PFSK-1 (cell line): ENCODE measurements at regions not wholly inside any gene's neighbourhood (a gene's known extent, or its start where the extent isn't known, plus 50 kb on each side); places are given as distances from the start of the nearest gene placed in this dataset.

Experiments used
- FOXP2 ChIP-seq: optimal IDR thresholded peaks from 2 replicates; pipeline ENCODE3; 2011; ENCODE audit warnings: borderline replicate concordance, control low read depth, inconsistent platforms; ENCODE audit not compliant: insufficient read depth; ENCODE audit errors: extremely low read length, extremely low read depth
- POLR2AphosphoS5 ChIP-seq: IDR thresholded peaks from 2 replicates; pipeline ENCODE4 v1.6.1; 2012; ENCODE audit warnings: low read depth, mild to moderate bottlenecking, control low read depth, low read length, moderate library complexity
- SIN3A ChIP-seq: IDR thresholded peaks from 2 replicates; pipeline ENCODE4 v1.6.1; 2012; ENCODE audit warnings: mild to moderate bottlenecking, low read length, moderate library complexity, borderline replicate concordance; ENCODE audit not compliant: insufficient read depth
- TAF1 ChIP-seq: IDR thresholded peaks from 2 replicates; pipeline ENCODE4 v1.6.1; 2012; ENCODE audit warnings: low read length, control low read depth, borderline replicate concordance; ENCODE audit not compliant: insufficient read depth
- TF ChIP-seq, protein P1 (sequence below), 2 experiments: IDR thresholded peaks; 2 replicates each; pipeline versions ENCODE4 v1.6.1 to v1.8.0; 2011 to 2012; ENCODE audit warnings: low read depth in 2 of 2, low read length in 2 of 2, control low read depth in 1 of 2, inconsistent platforms in 1 of 2, mild to moderate bottlenecking in 1 of 2, moderate library complexity in 1 of 2; ENCODE audit not compliant: insufficient read depth in 1 of 2

DNA sequence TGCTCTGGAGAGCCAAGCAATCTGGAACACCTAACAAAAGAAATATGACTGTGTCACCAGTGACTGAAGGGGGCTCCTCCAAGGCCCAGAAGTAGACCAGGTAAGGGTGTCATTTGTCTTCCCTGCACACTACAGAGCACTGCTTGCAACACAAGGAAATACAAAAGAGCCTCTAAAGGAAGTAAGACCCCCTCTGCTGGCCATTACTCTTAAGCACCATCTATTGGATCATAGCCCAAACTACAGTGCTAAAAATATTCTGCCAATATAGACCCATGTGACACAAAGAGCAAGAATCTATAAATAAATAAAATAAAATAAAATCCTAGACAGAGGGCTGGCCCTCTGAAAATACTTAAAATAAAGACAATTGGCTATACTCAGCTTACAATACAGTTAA is 528.7 kb downstream of the TMA16 start:
- TF ChIP-seq TAF1: no peak
- no peak for TF ChIP-seq SIN3A
- TF ChIP-seq POLR2AphosphoS5: no peak
- TF ChIP-seq, protein P1, sequence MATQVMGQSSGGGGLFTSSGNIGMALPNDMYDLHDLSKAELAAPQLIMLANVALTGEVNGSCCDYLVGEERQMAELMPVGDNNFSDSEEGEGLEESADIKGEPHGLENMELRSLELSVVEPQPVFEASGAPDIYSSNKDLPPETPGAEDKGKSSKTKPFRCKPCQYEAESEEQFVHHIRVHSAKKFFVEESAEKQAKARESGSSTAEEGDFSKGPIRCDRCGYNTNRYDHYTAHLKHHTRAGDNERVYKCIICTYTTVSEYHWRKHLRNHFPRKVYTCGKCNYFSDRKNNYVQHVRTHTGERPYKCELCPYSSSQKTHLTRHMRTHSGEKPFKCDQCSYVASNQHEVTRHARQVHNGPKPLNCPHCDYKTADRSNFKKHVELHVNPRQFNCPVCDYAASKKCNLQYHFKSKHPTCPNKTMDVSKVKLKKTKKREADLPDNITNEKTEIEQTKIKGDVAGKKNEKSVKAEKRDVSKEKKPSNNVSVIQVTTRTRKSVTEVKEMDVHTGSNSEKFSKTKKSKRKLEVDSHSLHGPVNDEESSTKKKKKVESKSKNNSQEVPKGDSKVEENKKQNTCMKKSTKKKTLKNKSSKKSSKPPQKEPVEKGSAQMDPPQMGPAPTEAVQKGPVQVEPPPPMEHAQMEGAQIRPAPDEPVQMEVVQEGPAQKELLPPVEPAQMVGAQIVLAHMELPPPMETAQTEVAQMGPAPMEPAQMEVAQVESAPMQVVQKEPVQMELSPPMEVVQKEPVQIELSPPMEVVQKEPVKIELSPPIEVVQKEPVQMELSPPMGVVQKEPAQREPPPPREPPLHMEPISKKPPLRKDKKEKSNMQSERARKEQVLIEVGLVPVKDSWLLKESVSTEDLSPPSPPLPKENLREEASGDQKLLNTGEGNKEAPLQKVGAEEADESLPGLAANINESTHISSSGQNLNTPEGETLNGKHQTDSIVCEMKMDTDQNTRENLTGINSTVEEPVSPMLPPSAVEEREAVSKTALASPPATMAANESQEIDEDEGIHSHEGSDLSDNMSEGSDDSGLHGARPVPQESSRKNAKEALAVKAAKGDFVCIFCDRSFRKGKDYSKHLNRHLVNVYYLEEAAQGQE (IDR thresholded peaks at IDR 0.05; ENCODE audit: insufficient read depth in 1 of 2, low read depth in 2 of 2, low read length in 2 of 2): no peak
- no peak for TF ChIP-seq FOXP2

DNA sequence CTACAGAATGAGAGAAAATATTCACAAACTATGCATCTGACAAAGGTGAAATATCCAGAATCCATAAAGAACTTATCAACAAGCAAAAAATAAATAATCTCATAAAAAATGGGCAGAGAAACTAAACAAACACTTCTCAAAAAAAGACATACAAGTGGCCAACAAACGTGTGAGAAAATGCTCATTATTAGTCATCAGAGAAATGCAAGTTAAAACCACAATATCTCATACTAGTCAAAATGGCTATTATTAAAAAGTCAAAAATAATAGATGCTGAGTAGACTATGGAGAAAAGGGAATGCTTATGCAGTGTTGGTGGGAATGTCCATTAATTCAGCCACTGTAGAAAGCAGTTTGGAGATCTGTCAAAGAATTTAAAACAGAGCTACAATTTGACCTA is 533.3 kb downstream of the TMA16 start:
- TF ChIP-seq, protein P1 (IDR thresholded peaks at IDR 0.05; ENCODE audit: insufficient read depth in 1 of 2, low read depth in 2 of 2, low read length in 2 of 2): no peak

DNA sequence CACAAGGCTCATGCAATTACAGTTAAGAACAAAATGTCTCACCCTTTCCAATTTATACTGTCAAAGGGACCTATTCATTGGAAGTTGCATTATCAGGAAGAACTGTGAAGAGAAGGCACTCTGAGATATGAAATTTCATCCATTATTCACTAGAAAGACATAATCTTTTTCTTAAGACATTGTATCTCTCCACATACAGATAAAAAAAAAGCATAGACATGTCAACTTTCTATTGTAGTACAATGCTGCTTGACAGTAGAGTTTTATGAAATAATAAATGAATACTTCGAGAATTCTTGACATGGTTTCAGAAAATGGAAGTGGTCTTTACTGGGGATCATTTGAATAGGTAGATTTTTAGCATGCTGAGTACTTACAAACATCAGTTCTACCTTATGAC is 545.0 kb downstream of the TMA16 start:
- TF ChIP-seq, protein P1 (IDR thresholded peaks at IDR 0.05; ENCODE audit: insufficient read depth in 1 of 2, low read depth in 2 of 2, low read length in 2 of 2): no peak
- TF ChIP-seq TAF1: no peak

DNA sequence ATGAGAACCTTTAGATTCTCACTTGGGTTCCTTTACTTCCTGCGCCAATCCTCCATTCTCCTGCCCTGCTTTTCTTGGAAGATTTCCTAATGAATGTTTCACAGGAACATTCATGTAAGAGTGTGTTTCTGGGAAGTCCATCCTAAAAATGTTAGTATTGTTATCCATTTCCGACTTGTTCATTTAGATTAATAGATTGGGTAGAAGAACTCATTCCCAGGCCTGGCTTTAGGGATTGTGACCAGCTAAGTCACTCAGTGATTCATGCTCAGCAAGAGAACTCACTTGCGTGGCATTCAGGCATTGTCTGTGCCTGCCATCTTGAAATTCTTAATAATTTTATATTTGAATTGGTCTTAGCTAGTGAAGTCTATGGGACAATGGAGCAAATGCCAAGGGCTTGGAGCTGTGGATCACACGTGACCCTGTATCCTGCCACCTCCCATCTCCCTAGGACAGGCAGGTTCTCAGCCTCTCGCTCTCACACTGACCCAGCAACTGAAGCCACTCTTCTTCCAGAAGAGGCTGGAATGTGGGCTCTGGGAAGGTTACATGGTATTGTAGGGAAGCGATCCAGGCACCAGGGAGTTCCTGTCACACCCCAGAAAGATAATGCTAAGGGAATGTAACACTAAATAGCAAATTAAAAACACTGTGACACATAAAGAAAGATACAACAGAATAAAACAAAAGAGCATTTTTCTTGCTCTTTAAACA is 562.1 kb downstream of the TMA16 start:
- TF ChIP-seq, protein P1 (IDR thresholded peaks at IDR 0.05; ENCODE audit: insufficient read depth in 1 of 2, low read depth in 2 of 2, low read length in 2 of 2): no peak
- TF ChIP-seq SIN3A (no peak), FOXP2 (no peak), POLR2AphosphoS5 (no peak), TAF1 (no peak)

GRCh38 chr4:164058776-164059445 is 564.4 kb downstream of the TMA16 start:
- TF ChIP-seq, protein P1 (IDR thresholded peaks at IDR 0.05; ENCODE audit: insufficient read depth in 1 of 2, low read depth in 2 of 2, low read length in 2 of 2): no peak
- TF ChIP-seq TAF1: no peak
- TF ChIP-seq FOXP2: no peak
- TF ChIP-seq POLR2AphosphoS5: no peak
- no peak for TF ChIP-seq SIN3A
